ENCODE measurements at regions not wholly inside any gene's neighbourhood (a gene's known extent, or its start where the extent isn't known, plus 50 kb on each side); places are given as distances from the start of the nearest gene placed in this dataset.

- no peak for TF ChIP-seq POLR2A (IDR thresholded peaks at IDR 0.05; ENCODE audit: insufficient read depth in 1 of 2, low read depth in 2 of 2, low read length in 2 of 2)
- no peak for TF ChIP-seq EP300 (IDR thresholded peaks at IDR 0.05; ENCODE audit: low read depth in 2 of 2, low read length in 2 of 2)
- TF ChIP-seq EP300 (CRISPR knock-in tag; IDR thresholded peaks at IDR 0.05; ENCODE audit: borderline replicate concordance): no peak
- TF ChIP-seq DPF2 (CRISPR knock-in tag; IDR thresholded peaks at IDR 0.05; ENCODE audit: borderline replicate concordance, low read depth): no peak
- no peak for TF ChIP-seq SMC3 (IDR thresholded peaks at IDR 0.05; ENCODE audit: low read length)
- no peak for TF ChIP-seq THAP11 (CRISPR knock-in tag; IDR thresholded peaks at IDR 0.05)
- no peak for TF ChIP-seq SMARCC2 (IDR thresholded peaks at IDR 0.05)
- TF ChIP-seq CTCF (CRISPR knock-in tag; IDR thresholded peaks at IDR 0.05): no peak
- TF ChIP-seq, protein P1, sequence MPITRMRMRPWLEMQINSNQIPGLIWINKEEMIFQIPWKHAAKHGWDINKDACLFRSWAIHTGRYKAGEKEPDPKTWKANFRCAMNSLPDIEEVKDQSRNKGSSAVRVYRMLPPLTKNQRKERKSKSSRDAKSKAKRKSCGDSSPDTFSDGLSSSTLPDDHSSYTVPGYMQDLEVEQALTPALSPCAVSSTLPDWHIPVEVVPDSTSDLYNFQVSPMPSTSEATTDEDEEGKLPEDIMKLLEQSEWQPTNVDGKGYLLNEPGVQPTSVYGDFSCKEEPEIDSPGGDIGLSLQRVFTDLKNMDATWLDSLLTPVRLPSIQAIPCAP (CRISPR knock-in tag; IDR thresholded peaks at IDR 0.05; ENCODE audit: low read depth): no peak
- no peak for TF ChIP-seq FOXK2 (IDR thresholded peaks at IDR 0.05)
- no peak for TF ChIP-seq ARHGAP35 (CRISPR knock-in tag; IDR thresholded peaks at IDR 0.05; ENCODE audit: borderline replicate concordance)
- no peak for TF ChIP-seq SMAD1 (CRISPR knock-in tag; IDR thresholded peaks at IDR 0.05; ENCODE audit: borderline replicate concordance, low read depth)
- no peak for TF ChIP-seq SOX6 (IDR thresholded peaks at IDR 0.05)
- TF ChIP-seq SOX6 (CRISPR knock-in tag; IDR thresholded peaks at IDR 0.05): no peak
- TF ChIP-seq, protein P2, sequence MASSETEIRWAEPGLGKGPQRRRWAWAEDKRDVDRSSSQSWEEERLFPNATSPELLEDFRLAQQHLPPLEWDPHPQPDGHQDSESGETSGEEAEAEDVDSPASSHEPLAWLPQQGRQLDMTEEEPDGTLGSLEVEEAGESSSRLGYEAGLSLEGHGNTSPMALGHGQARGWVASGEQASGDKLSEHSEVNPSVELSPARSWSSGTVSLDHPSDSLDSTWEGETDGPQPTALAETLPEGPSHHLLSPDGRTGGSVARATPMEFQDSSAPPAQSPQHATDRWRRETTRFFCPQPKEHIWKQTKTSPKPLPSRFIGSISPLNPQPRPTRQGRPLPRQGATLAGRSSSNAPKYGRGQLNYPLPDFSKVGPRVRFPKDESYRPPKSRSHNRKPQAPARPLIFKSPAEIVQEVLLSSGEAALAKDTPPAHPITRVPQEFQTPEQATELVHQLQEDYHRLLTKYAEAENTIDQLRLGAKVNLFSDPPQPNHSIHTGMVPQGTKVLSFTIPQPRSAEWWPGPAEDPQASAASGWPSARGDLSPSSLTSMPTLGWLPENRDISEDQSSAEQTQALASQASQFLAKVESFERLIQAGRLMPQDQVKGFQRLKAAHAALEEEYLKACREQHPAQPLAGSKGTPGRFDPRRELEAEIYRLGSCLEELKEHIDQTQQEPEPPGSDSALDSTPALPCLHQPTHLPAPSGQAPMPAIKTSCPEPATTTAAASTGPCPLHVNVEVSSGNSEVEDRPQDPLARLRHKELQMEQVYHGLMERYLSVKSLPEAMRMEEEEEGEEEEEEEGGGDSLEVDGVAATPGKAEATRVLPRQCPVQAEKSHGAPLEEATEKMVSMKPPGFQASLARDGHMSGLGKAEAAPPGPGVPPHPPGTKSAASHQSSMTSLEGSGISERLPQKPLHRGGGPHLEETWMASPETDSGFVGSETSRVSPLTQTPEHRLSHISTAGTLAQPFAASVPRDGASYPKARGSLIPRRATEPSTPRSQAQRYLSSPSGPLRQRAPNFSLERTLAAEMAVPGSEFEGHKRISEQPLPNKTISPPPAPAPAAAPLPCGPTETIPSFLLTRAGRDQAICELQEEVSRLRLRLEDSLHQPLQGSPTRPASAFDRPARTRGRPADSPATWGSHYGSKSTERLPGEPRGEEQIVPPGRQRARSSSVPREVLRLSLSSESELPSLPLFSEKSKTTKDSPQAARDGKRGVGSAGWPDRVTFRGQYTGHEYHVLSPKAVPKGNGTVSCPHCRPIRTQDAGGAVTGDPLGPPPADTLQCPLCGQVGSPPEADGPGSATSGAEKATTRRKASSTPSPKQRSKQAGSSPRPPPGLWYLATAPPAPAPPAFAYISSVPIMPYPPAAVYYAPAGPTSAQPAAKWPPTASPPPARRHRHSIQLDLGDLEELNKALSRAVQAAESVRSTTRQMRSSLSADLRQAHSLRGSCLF (CRISPR knock-in tag; IDR thresholded peaks at IDR 0.05; ENCODE audit: borderline replicate concordance): no peak
These were observed 287.1 kb upstream of the RAG2 start for GRCh38 chr11:36885154-36885553.

All from HepG2 (cell line).